ENCODE measurements at regions not wholly inside any gene's neighbourhood (a gene's known extent, or its start where the extent isn't known, plus 50 kb on each side); places are given as distances from the start of the nearest gene placed in this dataset.

- Histone ChIP-seq H3K79me2 (ENCODE audit: insufficient read depth, low read length) (no peaks in the 10 kb centered on the region), H3K27ac (ENCODE audit: low read depth, low read length) (no peak overlapping the region), H3K9me3 (ENCODE audit: control insufficient read depth in 1 of 2, insufficient read depth in 1 of 2, low read depth in 1 of 2, low read length in 2 of 2) (no peaks in the 10 kb centered on the region), H3K27me3 (ENCODE audit: insufficient read depth, low read length) (peaks cover 80% of the 10 kb centered on the region), H3K4me2 (ENCODE audit: low read length) (no peak overlapping the region), H3K9me2 (ENCODE audit: insufficient read depth) (no peaks in the 10 kb centered on the region), H3K9ac (ENCODE audit: low read length) (no peak overlapping the region), H3K4me3 (replicated peaks in 1 of 2; ENCODE audit: low read depth in 1 of 2, low read length in 2 of 2) (no peak overlapping the region), H4K20me1 (ENCODE audit: insufficient read depth) (no peaks in the 10 kb centered on the region), H3K36me3 (ENCODE audit: control insufficient read depth in 1 of 2, insufficient read depth in 2 of 2, low read length in 2 of 2) (no peaks in the 10 kb centered on the region), H2AFZ (ENCODE audit: low read depth, low read length, poor library complexity, severe bottlenecking) (no peak overlapping the region), H3K4me1 (ENCODE audit: control insufficient read depth in 1 of 2, insufficient read depth in 2 of 2, low read length in 2 of 2) (peaks cover 0 to 7% of the 10 kb centered on the region in 2 experiments; a peak in 2 of 4 replicates)
- POLR2A ChIA-PET: no interaction called here
- intact Hi-C loops (cut with micrococcal nuclease): no loop called here
- ATAC-seq: no peak
- RAD21 ChIA-PET (ENCODE audit: low non-redundant PET in 1 of 2, low total read pairs in 2 of 2, uncharacterized antibody in 2 of 2, unreplicated experiment in 2 of 2): no interaction called here
- no peak for DNase-seq (ENCODE audit: low read depth, low spot score)
- TF ChIP-seq SIN3A (IDR thresholded peaks at IDR 0.05; ENCODE audit: low read depth) (no peak), SP1 (IDR thresholded peaks at IDR 0.05; ENCODE audit: low read depth) (no peak), ZNF274 (IDR thresholded peaks at IDR 0.05; ENCODE audit: low read depth, low read length) (no peak), ZFX (IDR thresholded peaks at IDR 0.05) (no peak), CBX3 (IDR thresholded peaks at IDR 0.05; ENCODE audit: low read depth) (no peak), EZH2 (IDR thresholded peaks at IDR 0.05) (no peak), CEBPB (IDR thresholded peaks at IDR 0.05; ENCODE audit: low read depth) (no peak), ZBTB33 (IDR thresholded peaks at IDR 0.05; ENCODE audit: extremely low read depth, insufficient replicate concordance, low read length) (no peak), POLR2AphosphoS5 (IDR thresholded peaks at IDR 0.05; ENCODE audit: low read depth, low read length) (no peak), EGR1 (IDR thresholded peaks at IDR 0.05; ENCODE audit: low read depth) (no peak), TCF7L2 (IDR thresholded peaks at IDR 0.05; ENCODE audit: borderline replicate concordance, extremely low read depth, insufficient read depth, insufficient read length) (no peak), FOSL1 (IDR thresholded peaks at IDR 0.05; ENCODE audit: low read depth) (no peak), JUND (IDR thresholded peaks at IDR 0.05) (no peak), POLR2A (IDR thresholded peaks at IDR 0.05; ENCODE audit: borderline replicate concordance, extremely low read depth, insufficient read depth, insufficient read length) (no peak)
- no TSS peak for BruUV-seq (replicated peaks)
- CTCF ChIA-PET: no interaction called here
Measured at GRCh38 chr10:104587751-104588150, 53.3 kb upstream of the SORCS3 start.
